ENCODE measurements at regions not wholly inside any gene's neighbourhood (a gene's known extent, or its start where the extent isn't known, plus 50 kb on each side); places are given as distances from the start of the nearest gene placed in this dataset.

DNA sequence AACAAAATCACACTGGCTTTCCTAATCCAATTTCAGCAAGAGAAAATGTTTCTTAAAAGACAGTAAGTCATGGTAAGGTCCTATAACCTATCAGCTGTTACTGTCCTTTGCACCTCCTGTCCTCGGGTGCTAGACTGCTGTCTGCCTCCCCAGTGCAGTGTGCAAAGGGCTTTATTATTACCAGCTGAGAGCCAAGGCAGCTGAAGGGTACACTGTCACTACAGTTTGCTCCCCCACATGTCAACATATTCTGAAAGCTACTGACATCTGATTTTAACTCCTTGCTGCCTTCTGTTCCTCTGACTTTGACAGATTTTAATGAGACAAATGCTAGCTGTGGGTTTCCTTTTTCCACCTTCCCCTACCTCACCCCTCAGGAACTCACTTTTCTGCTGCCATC lies 389.4 kb upstream of the SLC24A2 start:
- Histone ChIP-seq H3K27me3 (replicated peaks in 1 of 7) (no peaks in the 10 kb centered on the region), H3K27ac (no peak overlapping the region), H3K36me3 (no peaks in the 10 kb centered on the region), H3K9me3 (peaks cover 0 to 4% (median 0%) of the 10 kb centered on the region in 8 donors), H3K4me3 (no peak overlapping the region), H3K4me1 (no peaks in the 10 kb centered on the region)
- TF ChIP-seq POLR2A (IDR thresholded peaks at IDR 0.05) (no peak), POLR2AphosphoS5 (IDR thresholded peaks at IDR 0.05) (no peak)
- TF ChIP-seq, protein P1, sequence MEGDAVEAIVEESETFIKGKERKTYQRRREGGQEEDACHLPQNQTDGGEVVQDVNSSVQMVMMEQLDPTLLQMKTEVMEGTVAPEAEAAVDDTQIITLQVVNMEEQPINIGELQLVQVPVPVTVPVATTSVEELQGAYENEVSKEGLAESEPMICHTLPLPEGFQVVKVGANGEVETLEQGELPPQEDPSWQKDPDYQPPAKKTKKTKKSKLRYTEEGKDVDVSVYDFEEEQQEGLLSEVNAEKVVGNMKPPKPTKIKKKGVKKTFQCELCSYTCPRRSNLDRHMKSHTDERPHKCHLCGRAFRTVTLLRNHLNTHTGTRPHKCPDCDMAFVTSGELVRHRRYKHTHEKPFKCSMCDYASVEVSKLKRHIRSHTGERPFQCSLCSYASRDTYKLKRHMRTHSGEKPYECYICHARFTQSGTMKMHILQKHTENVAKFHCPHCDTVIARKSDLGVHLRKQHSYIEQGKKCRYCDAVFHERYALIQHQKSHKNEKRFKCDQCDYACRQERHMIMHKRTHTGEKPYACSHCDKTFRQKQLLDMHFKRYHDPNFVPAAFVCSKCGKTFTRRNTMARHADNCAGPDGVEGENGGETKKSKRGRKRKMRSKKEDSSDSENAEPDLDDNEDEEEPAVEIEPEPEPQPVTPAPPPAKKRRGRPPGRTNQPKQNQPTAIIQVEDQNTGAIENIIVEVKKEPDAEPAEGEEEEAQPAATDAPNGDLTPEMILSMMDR (IDR thresholded peaks at IDR 0.05 in 8 of 11, conservative IDR thresholded peaks at IDR 0.05 in 3 of 11): no peak
- intact Hi-C loops (cut with DNase I; ENCODE audit: low total_unique reads): no loop called here
- WGBS, 5 donors: 33 to 59% (median 53%) methylated on average over 1 of the region's 1 CpG
- no peak for DNase-seq

DNA sequence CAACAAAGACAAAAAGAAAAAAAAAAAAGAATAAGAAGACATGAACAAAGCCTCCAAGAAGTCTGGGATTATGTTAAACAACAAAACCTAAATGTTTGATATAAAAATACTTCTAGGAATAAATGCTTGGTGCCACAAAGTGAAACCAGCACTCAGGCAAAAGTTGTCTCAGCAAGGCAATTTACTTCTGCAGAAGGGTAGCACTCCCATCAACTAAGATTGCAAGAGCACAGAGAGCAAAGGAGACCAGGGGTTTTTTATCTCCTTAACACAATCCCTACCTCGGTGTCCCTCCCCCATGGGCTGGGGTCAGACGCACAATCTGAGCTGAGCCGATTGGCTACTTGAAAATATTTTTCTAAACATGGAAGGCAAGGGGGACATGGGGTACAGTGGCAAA lies 381.3 kb upstream of the SLC24A2 start:
- Histone ChIP-seq H3K9me3 (peaks cover 3 to 54% (median 49%) of the 10 kb centered on the region in 8 donors), H3K27me3 (replicated peaks in 1 of 7) (no peaks in the 10 kb centered on the region), H3K36me3 (no peaks in the 10 kb centered on the region), H3K4me1 (no peaks in the 10 kb centered on the region), H3K27ac (no peak overlapping the region), H3K4me3 (no peak overlapping the region)
- intact Hi-C loops (cut with DNase I; ENCODE audit: low total_unique reads): no loop called here
- no peak for DNase-seq
- TF ChIP-seq, protein P1 (IDR thresholded peaks at IDR 0.05 in 8 of 11, conservative IDR thresholded peaks at IDR 0.05 in 3 of 11): no peak
- TF ChIP-seq POLR2AphosphoS5 (IDR thresholded peaks at IDR 0.05): no peak
- TF ChIP-seq POLR2A (IDR thresholded peaks at IDR 0.05): no peak
- WGBS, 5 donors: 93 to 98% (median 96%) methylated on average over 3 of the region's 3 CpGs

DNA sequence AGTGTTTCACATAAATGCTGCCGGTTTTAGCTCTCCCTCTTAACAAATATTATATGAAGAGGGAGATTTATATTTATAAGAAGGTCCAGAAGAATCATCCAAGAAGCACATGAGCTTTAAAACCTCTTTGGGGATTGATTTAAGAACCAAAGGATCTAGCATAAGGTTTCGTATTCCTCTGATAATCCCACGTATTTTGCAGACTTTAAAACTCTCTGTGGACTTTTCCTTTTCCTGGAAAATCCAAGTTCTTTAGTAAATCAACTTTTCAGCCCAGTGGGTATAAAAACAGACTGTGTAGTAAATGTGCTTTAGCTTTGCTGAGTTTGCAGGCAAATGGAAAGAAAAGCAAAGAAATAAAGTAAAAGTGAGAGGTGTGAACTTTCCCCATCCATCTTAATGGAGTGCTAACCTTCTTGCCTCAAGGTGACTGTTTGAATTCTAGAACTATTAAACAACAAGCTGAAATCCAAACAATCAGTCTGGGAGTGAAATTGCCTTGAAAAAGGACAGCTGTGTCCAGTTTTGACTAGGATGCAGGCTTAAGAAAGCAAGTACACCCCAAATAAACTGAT lies 363.4 kb upstream of the SLC24A2 start:
- no peak for TF ChIP-seq POLR2A (IDR thresholded peaks at IDR 0.05)
- TF ChIP-seq, protein P1 (IDR thresholded peaks at IDR 0.05 in 8 of 11, conservative IDR thresholded peaks at IDR 0.05 in 3 of 11): no peak
- TF ChIP-seq POLR2AphosphoS5 (IDR thresholded peaks at IDR 0.05): no peak
- no peak for DNase-seq
- H3K36me3 ChIP-seq: no peaks in the 10 kb centered on the region
- no peaks in the 10 kb centered on the region for H3K9me3 ChIP-seq
- no peak overlapping the region for H3K27ac ChIP-seq
- WGBS, 5 donors: 78 to 91% (median 81%) methylated on average over 3 of the region's 3 CpGs
- intact Hi-C loops (cut with DNase I; ENCODE audit: low total_unique reads): no loop called here
- no peaks in the 10 kb centered on the region for H3K4me1 ChIP-seq
- H3K27me3 ChIP-seq (replicated peaks in 1 of 7): no peaks in the 10 kb centered on the region
- no peak overlapping the region for H3K4me3 ChIP-seq

DNA sequence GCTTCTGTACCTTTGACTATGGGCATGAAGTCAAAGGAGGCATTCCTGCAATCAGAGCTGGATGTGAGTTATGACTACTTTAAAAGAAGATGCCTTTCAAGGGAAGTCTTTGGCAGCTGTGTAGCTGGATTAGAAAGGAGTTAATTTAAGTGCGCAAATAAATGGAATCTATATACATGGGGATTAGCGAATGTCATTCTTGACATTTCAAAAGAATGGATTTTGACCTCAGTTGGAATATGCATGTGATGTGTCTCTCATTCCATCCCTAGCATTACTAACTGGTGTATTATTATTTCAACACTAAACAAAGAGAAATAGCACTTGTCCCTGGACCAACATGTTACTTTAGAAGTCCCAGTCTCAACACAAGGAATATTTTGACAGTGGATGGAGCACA lies 359.6 kb upstream of the SLC24A2 start:
- no peaks in the 10 kb centered on the region for H3K4me1 ChIP-seq
- no peaks in the 10 kb centered on the region for H3K36me3 ChIP-seq
- TF ChIP-seq POLR2A (IDR thresholded peaks at IDR 0.05) (no peak), POLR2AphosphoS5 (IDR thresholded peaks at IDR 0.05) (no peak)
- TF ChIP-seq, protein P1 (IDR thresholded peaks at IDR 0.05 in 8 of 11, conservative IDR thresholded peaks at IDR 0.05 in 3 of 11): no peak
- intact Hi-C loops (cut with DNase I; ENCODE audit: low total_unique reads): no loop called here
- H3K9me3 ChIP-seq: no peaks in the 10 kb centered on the region
- WGBS, 5 donors: 92 to 100% (median 96%) methylated on average over 2 of the region's 2 CpGs
- no peak overlapping the region for H3K27ac ChIP-seq
- peaks cover 0 to 10% (median 0%) of the 10 kb centered on the region in 7 donors for H3K27me3 ChIP-seq (replicated peaks in 1 of 7)
- DNase-seq: no peak
- no peak overlapping the region for H3K4me3 ChIP-seq

All from spleen (tissue), 11 donors.